22Rv1 (cell line): ENCODE measurements at regions not wholly inside any gene's neighbourhood (a gene's known extent, or its start where the extent isn't known, plus 50 kb on each side); places are given as distances from the start of the nearest gene placed in this dataset.

Experiments
- ZFX ChIP-seq: fragments of 450-650 bp; IDR thresholded peaks from 2 replicates; pipeline ENCODE4 v1.6.1; 2017; ENCODE audit warnings: antibody characterized with exemption, borderline replicate concordance
- TF ChIP-seq, protein P1 (sequence below): fragments of 450-650 bp; IDR thresholded peaks from 2 replicates; pipeline ENCODE4 v1.5.1; 2017; ENCODE audit warnings: mild to moderate bottlenecking

DNA sequence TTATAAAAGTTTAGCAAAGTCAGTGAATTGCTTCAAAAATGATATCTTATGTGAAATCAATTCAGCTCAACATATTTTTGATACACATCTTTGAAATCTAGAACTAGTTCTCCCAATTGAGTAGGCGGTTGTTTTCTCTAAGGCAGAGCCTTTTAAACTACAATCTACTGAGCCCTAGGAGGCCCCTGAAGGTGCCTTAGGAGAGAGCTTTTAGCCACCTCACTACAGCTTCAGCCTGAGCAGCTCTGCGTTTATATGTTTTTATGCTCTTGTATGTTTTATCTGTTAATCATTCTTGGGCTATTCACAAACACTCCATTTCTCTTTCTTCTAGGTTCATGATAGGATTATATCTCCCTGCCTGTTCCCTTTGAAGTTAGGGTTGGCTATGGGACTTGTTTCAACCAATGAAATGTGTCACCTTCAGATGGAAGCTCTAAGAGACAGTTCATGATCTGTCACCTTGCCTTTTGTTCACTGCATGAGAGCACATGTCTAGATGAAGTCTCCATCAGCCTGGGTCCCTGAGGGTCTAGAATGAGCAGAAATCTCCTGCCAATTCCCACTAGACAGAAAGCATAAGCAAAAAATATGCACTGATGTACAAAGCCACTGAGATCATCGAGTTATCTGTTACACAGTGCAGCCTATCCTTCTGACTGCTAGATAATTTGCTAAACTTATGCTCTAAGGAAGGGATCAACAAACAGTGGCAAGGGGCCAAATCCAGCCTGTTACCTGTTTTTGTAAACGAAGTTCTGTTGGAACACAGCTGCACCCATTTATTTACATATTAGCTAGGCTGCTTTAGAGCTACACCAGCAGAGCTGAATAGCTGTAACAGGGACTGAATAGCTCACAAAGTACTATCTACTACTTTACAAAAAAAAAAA lies 128.5 kb upstream of the CDK1 start:
- TF ChIP-seq, protein P1, sequence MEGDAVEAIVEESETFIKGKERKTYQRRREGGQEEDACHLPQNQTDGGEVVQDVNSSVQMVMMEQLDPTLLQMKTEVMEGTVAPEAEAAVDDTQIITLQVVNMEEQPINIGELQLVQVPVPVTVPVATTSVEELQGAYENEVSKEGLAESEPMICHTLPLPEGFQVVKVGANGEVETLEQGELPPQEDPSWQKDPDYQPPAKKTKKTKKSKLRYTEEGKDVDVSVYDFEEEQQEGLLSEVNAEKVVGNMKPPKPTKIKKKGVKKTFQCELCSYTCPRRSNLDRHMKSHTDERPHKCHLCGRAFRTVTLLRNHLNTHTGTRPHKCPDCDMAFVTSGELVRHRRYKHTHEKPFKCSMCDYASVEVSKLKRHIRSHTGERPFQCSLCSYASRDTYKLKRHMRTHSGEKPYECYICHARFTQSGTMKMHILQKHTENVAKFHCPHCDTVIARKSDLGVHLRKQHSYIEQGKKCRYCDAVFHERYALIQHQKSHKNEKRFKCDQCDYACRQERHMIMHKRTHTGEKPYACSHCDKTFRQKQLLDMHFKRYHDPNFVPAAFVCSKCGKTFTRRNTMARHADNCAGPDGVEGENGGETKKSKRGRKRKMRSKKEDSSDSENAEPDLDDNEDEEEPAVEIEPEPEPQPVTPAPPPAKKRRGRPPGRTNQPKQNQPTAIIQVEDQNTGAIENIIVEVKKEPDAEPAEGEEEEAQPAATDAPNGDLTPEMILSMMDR, result no peak
- no peak for TF ChIP-seq ZFX
